HG02798 (cell line): ENCODE measurements at regions not wholly inside any gene's neighbourhood (a gene's known extent, or its start where the extent isn't known, plus 50 kb on each side); places are given as distances from the start of the nearest gene placed in this dataset.
"Not testable (repeated sequence)": the region's sequence is repeated elsewhere in the genome, so short reads cannot be mapped to it uniquely, and the experiment has no call there.

Experiments
- ATAC-seq: cut with Tn5 transposase; IDR thresholded peaks from one replicate; pipeline ENCODE4 v1.9.1; 2021; ENCODE audit warnings: mild to moderate bottlenecking; ENCODE audit not compliant: unreplicated experiment, poor library complexity

DNA sequence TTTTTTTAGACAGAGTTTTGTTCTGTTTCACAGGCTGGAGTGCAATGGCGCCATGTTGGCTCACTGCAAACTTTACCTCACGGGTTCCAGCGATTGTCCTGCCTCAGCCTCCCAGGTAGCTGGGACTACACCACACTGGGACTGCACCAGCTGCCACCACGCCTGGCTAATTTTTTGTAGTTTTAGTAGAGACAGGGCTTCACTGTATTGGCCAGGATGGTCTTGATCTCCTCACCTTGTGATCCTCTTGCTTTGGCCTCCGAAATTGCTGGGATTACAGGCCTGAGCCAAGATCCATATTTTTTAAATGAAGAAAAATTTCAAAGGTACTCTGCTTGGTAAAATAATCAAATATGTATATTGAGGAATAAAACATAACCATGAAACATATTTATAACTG lies 195.8 kb upstream of the TPTE start:
- ATAC-seq: peak; percentile 95

DNA sequence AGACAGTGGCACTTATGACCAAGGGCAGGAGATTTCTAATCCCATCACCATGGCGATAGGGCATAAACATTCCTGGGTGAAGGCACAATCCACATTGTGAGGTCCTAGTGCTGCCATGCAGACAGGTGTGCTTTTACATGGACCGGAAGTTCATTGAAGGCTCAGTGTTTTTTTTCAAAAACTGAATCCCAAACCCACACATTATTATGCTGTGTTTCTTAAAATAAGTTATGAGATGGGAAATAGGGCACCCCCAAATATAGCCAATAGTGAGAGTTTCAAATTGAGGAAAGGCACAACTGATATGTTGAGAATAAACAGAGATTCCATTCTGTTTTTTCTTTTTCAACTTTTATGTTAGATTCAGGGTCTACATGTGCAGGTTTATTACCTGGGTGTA lies 195.2 kb upstream of the TPTE start:
- ATAC-seq: not testable (repeated sequence)

DNA sequence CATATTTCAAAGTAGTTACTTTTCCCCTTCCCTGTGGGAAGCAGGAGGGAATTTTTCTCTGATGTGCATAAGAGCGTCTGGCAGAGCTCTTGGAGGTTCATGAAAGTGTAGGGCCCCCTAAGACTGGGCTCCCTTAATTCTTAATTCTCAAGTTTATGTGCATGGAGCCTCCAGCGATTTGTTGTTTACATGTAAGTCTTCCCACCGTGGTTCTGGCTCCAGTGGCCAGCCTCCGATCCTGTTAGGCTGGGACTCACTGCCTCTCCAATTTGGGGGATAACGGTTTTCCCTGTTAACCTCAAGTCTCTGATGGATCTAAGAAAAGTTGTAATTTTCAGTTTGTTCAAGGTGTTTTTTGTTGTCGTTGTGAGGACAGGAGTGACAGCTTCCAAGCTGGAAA lies 192.7 kb upstream of the TPTE start:
- not testable (repeated sequence) for ATAC-seq

DNA sequence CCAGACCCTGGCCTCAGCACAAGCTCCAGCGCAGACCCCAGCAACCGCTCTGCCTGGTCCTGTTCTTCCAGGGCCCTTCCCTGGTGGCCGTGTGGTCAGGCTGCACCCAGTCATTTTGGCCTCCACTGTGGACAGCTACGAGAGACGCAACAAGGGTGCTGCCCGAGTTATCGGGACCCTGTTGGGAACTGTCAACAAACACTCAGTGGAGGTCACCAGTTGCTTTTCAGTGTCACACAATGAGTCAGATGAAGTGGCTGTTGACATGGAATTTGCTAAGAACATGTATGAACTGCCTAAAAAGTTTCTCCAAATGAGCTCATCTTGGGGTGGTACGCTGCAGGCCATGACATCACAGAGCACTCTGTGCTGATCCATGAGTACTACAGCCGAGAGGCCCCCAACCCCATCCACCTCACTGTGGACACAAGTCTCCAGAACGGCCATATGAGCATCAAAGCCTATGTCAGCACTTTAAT lies 190.7 kb upstream of the TPTE start:
- not testable (repeated sequence) for ATAC-seq

DNA sequence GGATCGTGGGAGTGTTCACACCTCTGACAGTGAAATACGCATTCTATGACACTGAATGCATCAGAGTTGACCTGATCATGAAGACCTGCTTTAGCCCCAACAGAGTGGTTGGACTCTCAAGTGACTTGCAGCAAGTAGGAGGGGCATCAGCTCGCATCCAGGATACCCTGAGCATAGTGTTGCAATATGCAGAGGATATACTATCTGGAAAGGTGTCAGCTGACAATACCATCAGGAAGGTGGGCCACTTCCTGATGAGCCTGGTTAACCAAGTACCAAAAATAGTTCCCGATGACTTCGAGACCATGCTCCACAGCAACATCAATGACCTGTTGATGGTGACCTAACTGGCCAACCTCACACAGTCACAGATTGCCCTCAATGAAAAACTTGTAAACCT lies 190.2 kb upstream of the TPTE start:
- not testable (repeated sequence) for ATAC-seq

DNA sequence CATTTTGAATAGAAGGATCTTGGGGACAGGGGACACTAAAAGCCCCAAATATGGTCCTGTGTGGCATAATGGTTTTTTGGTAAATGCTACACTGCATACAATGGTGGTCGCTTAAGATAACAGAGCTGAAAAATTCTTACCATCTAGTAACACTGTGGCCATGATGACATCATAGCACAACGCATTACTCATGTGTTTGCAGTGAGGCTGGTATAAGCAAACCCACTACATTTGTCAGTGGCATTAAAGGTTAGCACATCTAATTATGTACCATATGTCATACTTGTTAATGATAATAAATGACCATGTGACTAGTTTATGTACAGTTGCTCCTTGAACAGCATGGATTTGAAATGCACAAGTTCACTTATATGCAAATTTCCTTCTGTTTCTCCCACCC lies 188.4 kb upstream of the TPTE start:
- not testable (repeated sequence) for ATAC-seq

DNA sequence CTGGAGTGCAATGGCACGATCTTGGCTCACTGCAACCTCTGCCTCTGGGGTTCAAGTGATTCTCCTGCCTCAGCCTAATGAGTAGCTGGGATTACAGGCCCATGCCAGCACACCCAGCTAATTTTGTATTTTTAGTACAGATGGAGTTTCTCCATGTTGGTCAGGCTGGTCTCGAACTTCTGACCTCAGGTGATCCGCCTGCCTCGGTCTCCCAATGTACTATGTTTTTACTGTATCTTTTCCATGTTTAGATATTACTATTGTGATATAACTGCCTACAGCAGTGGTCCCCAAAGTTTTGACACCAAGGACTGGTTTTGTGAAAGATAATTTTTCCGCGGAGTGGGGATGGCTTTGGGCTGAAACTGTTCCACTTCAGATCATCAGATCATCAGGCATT lies 187.0 kb upstream of the TPTE start:
- ATAC-seq: not testable (repeated sequence)

DNA sequence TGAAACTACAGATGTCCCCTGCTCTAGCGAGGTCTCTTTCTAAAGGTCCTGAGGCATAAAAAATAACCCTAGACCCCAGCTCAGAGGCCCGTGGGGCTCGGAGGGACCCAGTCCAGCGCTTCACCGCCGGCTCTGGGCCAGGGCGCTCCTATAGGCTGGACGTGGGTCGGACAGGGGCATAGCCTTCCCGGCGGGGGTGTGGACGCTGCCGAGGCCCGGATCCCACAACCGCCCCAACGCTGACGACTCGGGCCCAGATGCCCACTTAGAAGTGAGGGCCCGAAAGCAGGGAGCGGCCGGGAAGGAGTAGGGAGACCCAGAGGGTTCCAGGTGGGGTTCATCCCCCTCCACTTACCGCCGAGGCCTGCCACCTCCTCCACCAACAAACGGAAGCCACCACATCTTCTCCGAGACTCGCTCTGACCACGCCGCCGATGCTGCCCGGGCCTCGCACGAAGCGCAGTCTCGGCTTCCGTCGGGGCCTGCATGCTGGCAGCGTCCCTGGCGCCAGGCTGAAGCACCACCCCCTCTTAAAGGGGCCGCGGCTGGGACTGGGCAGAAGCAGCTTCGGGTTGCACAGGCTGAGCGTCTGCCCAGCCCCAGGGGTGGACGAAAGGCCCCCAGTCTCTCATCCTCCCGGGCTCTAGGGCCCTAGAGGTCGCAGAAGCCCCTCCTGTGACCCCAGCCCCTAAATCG lies 179.0 kb upstream of the TPTE start:
- ATAC-seq: peak; percentile 64

DNA sequence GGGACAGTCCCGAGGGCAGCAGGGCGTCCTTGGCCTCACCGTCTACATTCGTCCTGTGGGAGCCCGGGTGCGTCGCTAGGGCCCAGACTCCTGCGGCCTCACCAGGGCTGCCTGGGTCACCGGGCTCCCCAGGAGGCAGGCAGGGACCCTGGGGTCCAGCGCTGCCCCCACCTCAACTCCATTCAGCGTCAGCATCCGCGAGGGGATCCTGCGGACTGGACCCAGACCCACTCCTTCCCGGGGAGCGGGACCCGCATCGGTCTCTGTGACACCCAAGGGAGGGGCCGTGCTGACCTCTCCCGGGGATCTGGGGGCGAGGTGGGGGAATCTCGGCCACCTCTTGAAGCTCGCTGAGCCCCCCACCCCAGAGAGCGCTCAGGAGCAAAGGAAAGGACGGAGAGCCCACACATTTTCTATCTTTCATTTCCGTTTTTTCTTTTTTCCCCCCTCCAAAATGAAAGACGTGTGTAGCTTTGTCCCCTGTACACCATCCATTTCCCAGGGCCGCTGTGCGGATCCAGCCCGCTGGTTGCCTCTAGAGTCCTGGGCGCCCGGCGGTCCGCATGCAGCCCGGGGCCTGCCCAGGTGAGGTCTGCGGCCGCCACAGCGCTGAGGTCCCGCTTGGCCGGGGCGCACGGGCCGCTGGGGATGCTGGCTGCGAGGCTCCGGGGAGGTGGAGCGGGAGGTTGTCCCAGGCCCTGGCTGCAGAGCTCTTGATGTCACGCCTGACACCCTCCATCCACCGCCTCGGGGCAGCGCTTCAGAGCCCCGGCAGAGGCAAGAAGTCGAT lies 178.0 kb upstream of the TPTE start:
- ATAC-seq: not testable (repeated sequence)

DNA sequence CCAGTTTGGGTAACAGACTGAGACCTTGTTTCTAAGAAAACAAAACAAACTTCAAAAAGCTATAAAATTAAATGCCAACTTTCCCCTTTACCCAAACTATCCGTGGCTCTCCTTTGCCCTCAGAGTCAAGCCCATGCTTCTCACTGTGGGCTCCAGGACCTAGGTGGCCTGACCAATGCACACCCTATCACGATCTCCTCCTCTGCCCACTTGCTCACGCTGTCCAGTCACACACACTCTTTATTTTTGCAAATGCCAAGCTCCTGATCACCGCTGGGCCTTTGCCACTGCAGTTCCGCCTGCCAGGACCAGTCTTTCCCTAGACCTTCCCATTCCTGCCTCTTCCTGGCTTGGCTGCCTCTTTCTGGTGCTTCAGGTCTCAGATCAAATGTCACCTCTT lies 177.1 kb upstream of the TPTE start:
- ATAC-seq: not testable (repeated sequence)

DNA sequence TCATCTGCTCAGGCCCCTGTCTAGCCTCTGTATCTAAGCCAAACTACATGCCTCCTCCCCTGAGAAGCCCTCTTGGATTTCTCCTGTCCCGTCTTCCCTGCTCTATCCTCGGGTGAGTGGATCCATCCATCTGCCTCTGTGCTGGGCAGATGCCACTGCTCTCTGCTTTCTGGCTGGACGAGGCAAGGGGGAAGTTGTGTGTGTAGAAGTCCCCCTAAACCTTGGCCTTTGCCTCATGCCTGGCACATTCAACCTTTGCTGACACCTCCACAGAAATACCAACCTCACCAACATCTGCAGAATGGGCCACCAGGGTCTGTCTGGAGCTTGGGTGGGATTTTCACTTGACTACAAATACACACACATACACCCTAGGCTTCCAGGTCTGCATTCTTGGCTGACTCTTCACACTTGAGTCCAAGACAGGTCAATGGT lies 176.2 kb upstream of the TPTE start:
- ATAC-seq: not testable (repeated sequence)

DNA sequence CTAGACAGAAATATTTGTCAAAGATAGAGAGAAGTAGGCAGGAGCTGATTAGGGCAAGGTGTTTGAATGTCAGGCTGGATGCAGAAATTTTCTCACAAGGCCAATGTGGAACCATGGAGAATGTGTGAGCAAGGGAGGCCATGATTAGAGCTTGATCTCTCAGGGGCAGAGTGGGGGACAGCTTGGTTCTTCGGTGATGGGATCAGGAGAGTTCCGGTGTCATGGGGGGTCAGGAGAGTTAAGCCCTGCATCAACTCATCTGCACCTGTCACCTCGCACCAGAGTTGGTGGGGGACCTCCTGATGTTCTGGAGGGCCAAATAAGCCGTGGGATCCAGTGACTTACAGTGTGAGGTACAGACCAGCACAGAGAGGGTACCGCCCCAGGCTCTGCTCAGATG lies 175.1 kb upstream of the TPTE start:
- not testable (repeated sequence) for ATAC-seq

DNA sequence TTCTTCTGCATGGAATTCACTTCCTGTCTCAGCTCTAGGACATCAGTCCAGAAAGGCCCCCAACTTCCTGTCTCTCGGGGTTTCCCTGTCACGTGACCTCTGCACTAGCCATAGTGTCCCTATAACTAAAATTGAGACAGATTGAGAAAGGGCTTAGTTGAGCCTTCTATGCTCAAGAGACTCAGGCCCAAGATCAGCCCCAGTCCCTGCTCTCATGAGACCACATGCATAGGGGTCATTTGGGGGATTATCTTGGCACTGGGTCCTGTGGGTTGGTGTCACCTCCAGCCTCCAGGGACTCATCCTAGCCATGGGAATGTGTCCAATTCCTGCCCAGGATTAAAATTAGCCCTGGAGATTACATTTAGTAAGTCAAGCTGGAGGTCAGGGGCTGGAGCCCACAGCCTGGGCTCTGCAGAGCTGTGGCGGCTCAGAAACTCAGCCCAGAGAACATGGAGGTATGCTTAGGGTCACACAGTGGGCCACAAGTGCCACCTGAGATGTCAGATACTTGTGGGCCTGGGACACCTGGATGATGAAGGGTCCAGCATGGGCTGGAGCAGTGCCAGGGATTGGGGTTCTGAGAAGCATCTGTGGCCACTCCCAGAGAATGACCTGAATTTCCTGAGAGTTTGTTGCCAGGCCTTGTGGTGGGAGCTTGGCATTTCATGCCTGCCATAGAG lies 174.3 kb upstream of the TPTE start:
- not testable (repeated sequence) for ATAC-seq

DNA sequence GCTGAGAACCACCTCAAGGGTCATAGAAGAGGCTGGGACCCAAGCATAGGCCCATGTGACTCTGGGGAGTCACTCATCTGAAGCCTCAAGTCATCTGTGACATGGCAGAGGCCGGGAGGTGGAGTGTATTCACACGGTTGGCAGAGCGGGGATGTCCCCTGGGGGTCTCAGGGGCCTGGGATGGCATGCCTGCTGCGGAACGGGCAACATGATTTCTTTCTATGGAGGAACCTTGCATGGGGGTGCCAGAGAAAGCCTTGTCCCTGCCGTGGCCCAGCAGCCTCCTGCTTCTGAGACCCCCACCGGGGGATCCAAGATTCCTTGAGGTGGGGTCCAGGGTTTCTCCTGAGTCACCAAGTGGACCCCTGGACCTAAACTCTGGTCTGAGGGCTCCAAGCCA lies 173.7 kb upstream of the TPTE start:
- ATAC-seq: not testable (repeated sequence)

DNA sequence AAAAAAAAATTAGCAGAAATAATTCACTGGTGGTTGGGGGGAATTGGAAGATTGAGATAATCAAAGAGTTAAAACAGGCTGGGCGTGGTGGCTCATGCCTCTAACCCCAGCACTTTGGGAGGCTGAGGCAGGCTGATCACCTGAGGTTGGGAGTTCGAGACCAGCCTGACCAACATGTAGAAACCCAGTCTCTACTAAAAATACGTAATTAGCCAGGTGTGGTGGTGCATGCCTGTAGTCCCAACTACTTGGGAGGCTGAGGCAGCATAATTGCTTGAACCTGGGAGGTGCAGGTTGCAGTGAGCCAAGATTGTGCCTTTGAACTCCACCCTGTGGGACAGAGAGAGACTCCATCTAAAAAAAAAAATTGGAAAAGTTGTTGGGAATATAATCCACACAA lies 173.2 kb upstream of the TPTE start:
- ATAC-seq: not testable (repeated sequence)

DNA sequence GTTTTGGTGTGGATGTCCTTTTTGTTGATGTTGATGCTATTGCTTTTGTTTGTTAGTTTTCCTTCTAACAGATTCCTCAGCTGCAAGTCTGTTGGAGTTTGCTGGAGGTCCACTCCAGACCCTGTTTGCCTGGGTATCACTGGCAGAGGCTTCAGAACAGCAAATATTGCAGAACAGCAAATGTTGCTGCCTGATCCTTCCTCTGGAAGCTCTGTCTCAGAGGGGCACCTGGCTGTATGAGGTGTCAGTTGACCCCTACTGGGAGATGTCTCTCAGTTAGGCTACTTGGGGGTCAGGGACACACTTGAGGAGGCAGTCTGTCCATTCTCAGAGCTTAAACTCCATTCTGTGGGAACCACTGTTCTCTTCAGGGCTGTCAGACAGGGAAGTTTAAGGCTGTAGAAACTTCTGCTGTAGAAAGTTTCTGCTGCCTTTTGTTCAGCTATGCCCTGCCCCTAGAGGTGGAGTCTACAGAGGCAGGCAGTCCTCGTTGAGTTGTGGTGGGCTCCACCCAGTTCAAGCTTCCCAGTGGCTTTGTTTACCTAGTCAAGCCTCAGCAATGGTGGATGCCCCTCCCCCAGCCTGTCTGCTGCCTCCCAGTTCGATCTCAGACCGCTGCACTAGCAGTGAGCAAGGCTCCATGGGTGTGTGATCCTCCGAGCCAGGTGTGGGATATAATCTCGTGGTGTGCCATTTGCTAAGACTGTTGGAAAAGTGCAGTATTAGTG lies 166.4 kb upstream of the TPTE start:
- not testable (repeated sequence) for ATAC-seq

DNA sequence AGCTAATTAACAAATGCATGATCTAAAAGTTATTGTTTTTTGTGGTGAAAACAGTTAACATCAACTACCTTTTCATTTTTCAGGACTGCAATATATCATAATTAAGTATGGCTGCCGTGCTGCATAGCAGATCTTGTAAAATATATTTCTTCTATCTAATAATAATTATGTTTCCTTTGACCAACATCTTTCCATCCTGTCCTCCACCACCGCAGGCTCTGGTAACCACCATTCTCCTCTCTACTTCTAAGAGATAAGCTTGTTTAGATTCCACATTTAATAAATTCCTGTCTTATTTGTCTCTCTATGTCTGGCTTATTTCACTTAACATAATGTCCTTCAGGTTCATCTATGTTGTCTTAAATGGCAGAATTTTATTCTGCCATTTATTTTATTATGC lies 162.3 kb upstream of the TPTE start:
- not testable (repeated sequence) for ATAC-seq

DNA sequence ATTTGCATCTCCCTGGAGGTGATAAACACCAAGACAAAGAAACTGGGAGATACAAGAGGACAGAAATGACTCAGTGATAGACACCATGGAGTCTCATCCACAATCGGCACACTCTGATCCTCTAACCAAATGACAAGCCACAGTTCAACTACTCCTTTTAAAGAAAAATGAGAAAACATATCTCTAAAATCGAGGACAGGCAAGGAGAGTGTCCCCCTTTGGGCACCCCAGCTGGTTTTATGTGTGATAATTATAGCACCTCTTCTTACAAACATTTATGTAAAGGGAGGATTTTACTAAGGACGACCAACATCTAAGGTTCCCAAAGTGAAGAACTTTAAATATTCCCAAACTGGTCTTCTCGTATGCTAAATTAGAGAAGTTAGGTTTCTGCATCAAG lies 161.5 kb upstream of the TPTE start:
- not testable (repeated sequence) for ATAC-seq

DNA sequence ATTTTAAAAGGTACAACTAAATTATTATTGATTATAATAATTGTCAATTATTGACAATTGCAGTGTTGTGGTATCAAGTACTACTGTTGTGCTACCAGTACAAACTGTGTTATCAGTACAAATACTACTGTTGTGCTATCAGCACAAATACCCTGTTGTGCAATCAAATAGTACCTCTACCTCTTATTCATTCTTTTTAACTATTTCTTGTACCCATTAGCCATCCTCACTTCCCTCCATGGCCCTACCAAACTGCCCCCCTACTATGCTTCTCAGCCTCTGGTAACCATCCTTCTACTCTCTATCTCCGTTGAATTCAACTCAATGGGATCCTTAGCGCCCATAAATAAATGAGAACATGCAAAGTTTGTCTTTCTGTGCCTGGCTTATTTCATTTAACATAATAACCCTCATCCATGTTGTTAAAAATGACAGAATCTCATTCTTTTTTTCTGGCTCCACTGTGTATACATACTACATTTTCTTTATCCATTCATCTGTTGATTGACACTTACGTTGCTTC lies 160.1 kb upstream of the TPTE start:
- ATAC-seq: peak; percentile 28

DNA sequence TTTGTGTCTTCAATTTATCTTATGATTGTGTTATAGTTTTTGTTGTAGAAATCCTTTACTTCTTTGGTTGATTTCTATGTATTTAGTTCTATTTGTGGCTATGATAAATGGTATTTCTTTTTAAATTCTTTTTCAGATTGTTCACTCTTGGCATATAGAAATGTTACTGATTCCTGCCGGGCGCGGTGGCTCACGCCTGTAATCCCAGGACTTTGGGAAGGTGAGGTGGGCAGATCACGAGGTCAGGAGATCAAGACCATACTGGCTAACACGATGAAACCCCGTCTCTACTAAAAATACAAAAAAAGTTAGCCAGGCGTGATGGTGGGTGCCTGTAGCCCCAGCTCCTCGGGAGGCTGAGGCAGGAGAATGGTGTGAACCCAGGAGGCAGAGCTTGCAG lies 158.6 kb upstream of the TPTE start:
- not testable (repeated sequence) for ATAC-seq
